ELF-1 (cell line): ENCODE measurements at regions not wholly inside any gene's neighbourhood (a gene's known extent, or its start where the extent isn't known, plus 50 kb on each side); places are given as distances from the start of the nearest gene placed in this dataset.
A peak's percentile ranks its signal among the peaks of the same experiment; 100 is the strongest.

Experiments used
- DNase-seq: peaks from one replicate; pipeline ENCODE4 v3.0.0-alpha.2; 2016; ENCODE audit warnings: low read depth, low spot score

- no peak for DNase-seq
Measured at GRCh38 chr22:22076932-22077703, 94.5 kb upstream of the TOP3B start.

- DNase-seq: no peak
Measured at GRCh38 chr22:22076361-22076760, 93.8 kb upstream of the TOP3B start.

- no peak for DNase-seq
Measured at GRCh38 chr22:22075382-22076163, 93.0 kb upstream of the TOP3B start.

DNA sequence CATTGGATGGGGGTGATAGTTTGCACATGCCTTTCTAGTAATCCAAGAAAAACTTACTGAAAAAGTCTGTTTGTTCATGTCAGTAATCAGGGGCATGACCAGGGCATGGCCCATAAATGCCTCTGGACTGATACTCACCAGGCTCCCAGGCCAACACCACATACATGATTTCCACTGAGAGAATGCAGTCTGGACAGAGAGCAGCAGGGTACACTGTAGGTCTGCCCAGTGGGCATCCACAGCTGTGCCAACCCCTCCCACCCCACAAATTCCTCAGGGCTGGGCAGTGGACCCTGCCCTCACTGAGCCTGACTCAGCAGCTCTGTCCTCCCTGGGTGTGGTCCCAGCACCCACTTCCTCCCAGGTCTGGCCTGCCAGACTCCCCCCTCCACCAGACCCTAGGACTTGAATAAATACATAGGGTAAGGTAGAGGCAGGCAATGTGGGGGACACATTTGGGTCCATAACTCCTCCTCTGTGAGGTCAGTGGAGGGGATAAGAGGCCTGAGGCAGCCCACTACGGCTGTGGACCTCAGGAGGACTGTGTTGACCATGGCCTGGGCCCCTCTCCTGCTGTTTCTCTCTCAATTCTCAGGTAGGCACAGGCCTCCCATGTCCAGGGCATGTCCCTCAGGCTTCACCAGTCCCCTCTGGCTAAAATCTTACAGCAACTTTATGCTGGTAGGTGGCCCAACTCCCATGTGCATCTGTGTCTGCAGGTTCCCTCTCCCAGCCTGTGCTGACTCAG is 92.2 kb upstream of the TOP3B start:
- no peak for DNase-seq

GRCh38 chr22:22073769-22074561 is 91.4 kb upstream of the TOP3B start:
- DNase-seq: no peak

DNA sequence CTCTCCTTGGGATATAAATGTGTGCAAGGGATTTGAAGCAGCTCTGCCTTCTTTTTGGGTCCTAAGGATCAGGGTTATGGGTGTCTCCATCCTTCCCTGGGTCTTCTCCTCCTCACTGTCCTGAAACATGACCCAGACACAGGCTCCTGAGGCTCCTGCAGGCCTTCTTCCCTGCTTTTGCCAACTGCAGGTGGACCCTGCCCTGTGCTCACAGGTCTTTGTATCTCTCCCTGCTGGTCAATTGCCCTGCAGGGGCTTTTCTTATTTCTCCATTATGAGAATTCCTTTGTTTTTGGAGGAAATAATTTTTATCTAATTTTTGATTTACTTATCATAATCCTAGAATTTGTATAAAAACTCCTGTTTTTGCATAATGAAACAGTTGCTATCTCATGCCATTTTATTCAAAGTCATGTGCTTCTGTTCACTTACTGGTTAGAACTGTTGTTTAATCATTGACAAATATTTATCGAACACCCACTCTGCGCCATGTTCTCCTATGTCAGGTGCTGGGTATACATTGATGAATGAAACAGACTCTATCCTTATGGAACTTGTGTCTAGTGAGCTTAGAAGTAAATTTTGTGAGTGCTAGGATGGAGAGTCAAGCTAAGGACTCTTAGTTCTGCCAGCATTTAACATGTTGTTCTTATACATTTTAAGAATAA is 89.7 kb upstream of the TOP3B start:
- DNase-seq: no peak

GRCh38 chr22:22071455-22071854 is 88.9 kb upstream of the TOP3B start:
- no peak for DNase-seq

- DNase-seq: no peak
Measured at GRCh38 chr22:22070371-22070824, 87.8 kb upstream of the TOP3B start.

DNA sequence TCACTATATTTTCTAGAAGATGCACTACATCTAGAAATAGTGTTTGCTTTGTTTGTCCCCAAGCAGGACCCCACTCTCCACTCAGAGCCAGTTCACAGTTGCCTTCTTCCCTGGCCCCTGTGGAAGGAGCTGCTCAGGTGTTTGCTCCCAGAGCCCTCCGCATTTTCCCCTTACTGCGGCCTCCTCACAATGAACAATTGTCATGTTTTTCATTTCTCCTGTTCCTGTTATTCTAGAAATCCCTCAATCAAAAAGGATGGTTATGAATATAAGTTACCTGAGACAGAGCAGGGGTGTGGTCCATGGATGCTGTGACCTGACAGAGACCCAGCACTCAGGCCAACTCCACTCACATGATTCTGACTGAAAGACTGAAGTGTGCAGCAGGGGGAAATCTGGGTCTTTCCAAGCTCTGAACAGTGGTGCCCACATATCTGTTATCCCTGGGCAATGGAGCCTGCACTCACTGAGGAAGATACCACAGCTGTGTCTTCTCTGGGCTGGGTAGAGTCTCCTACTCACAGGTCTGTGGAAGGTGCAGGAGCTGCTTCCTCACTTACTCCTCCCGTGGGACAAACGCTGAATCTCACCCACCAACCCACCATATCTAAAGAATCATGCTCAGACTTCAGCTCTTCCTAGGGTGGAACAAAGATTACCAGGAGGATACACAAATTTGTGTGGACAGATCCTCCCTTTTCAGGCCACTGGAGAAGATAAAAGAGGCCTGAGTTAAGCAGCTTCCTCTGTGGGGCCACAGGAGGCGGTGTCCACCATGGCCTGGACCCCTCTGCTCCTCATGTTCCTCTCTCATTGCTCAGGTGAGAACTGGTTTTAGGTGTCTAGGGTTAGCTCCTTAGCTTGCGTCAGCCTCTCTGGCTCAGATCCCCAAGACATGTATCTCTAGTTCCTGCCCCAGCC is 87.1 kb upstream of the TOP3B start:
- no peak for DNase-seq

DNA sequence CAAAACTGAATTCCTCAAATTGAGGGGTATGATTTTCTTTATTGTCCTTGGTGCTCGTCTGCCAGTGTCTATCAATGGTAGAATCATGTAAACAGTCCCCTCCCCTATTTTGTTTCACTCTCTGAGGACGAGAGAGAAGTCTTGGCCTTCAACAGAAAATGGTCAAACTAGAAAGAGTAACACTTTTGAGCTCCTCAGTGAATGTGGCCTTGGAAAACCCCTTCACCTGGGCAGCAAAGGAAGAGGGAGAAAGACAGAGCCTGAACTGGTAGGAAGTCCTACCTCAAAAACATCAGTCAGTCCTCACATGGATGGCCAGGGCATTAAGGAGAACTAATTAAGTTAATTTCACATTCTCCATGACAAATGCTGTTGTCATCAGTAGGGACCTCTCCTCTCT is 86.1 kb upstream of the TOP3B start:
- DNase-seq: no peak

- no peak for DNase-seq
Measured at GRCh38 chr22:22068025-22068424, 85.4 kb upstream of the TOP3B start.

GRCh38 chr22:22067192-22067591 is 84.6 kb upstream of the TOP3B start:
- DNase-seq: no peak

- DNase-seq: no peak
Measured at GRCh38 chr22:22064580-22064979, 82.0 kb upstream of the TOP3B start.

DNA sequence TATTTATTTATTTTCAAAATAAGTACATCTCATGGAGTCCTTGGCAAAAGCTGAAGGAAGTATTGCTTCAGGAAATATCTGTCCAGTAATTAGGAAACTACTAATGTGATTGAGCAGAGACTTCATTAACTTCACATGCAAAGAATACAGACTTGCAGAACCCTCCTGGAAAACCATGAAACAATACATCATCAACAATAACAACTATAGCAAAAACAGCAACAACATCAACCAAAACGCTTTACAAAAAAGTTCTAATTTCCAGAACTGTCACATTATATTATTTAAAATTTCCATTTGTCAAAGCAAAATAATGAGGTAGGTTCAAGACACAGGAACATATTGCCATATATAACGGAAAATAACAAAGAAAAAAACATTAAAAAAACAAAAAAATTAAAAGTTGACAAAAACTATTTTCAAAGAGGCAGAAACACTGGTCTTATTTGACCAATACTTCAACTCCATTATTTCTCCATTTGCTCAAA is 79.8 kb upstream of the TOP3B start:
- DNase-seq: no peak

GRCh38 chr22:22061085-22062077 is 78.8 kb upstream of the TOP3B start:
- no peak for DNase-seq

GRCh38 chr22:22060200-22061084 is 77.9 kb upstream of the TOP3B start:
- peak; percentile 75 for DNase-seq

GRCh38 chr22:22059291-22060002 is 76.9 kb upstream of the TOP3B start:
- no peak for DNase-seq
